ENCODE measurements at regions not wholly inside any gene's neighbourhood (a gene's known extent, or its start where the extent isn't known, plus 50 kb on each side); places are given as distances from the start of the nearest gene placed in this dataset.

DNA sequence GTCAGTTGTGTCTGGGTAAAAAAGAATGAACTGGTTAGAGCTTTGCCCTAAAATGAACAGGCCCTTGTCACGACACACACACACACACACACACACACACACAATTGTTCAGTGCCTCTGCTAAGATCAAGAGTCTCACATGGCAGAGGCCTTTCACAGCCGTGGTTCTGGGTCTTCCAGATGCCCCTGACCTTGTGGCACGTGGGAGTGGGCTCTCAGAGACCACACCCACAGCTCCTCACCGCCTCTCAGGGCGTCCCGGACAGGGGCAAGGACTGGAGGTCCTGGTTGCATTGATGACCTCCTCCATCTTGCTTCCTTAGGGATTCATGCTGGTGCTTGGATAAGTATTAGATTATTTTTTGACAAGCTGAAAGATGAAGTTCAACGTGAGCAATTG is 101.0 kb downstream of the HSPH1 start:
- TF ChIP-seq, protein P1, sequence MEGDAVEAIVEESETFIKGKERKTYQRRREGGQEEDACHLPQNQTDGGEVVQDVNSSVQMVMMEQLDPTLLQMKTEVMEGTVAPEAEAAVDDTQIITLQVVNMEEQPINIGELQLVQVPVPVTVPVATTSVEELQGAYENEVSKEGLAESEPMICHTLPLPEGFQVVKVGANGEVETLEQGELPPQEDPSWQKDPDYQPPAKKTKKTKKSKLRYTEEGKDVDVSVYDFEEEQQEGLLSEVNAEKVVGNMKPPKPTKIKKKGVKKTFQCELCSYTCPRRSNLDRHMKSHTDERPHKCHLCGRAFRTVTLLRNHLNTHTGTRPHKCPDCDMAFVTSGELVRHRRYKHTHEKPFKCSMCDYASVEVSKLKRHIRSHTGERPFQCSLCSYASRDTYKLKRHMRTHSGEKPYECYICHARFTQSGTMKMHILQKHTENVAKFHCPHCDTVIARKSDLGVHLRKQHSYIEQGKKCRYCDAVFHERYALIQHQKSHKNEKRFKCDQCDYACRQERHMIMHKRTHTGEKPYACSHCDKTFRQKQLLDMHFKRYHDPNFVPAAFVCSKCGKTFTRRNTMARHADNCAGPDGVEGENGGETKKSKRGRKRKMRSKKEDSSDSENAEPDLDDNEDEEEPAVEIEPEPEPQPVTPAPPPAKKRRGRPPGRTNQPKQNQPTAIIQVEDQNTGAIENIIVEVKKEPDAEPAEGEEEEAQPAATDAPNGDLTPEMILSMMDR (IDR thresholded peaks at IDR 0.05): no peak
- Histone ChIP-seq H3K4me1 (ENCODE audit: insufficient read depth, low read length) (peaks cover 3% of the 10 kb centered on the region), H3K4me3 (ENCODE audit: low read length) (no peak overlapping the region), H3K9me3 (ENCODE audit: control insufficient read depth in 1 of 2, insufficient read depth in 1 of 2, low read length in 2 of 2) (no peaks in the 10 kb centered on the region), H3K36me3 (ENCODE audit: insufficient read depth, low read length) (no peaks in the 10 kb centered on the region), H3K27me3 (ENCODE audit: control insufficient read depth in 1 of 2, insufficient read depth in 2 of 2, low read length in 2 of 2) (no peaks in the 10 kb centered on the region), H3K27ac (ENCODE audit: low read depth in 1 of 2, low read length in 2 of 2) (no peak overlapping the region)
- Mint-ChIP-seq H3K27ac (no peak overlapping the region), H3K4me3 (no peak overlapping the region), H3K9me3 (no peaks in the 10 kb centered on the region), H3K27me3 (peaks cover 6% of the 10 kb centered on the region), H3K4me1 (ENCODE audit: low read depth) (no peaks in the 10 kb centered on the region), H3K36me3 (ENCODE audit: low read depth) (no peaks in the 10 kb centered on the region)
- ChIA-PET CTCF (no interaction called here), POLR2A (no interaction called here)
- intact Hi-C loops (cut with DNase I, micrococcal nuclease): no loop called here
- ATAC-seq (ENCODE audit: poor library complexity) (no peak), DNase-seq (no peak)

DNA sequence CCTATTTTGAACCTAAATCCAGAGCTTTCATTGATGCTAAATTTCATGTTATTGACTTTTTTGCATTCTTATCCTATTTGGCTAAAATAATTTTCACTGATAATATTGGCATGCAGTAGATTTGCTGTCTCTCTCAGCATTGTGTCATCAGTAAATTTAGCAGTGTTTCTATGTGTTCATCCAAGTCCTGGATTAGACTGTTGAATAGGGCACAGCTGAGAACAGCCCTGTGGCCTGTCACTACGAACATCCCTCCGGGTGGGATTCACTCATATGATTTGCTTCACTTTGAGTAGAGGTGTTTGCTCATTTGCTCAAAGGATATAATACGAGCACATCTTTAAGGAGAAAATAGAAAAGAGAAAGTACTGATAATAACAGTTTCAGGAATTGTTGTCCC is 101.5 kb downstream of the HSPH1 start:
- intact Hi-C loops (cut with DNase I, micrococcal nuclease): no loop called here
- Mint-ChIP-seq H3K36me3 (ENCODE audit: low read depth) (no peaks in the 10 kb centered on the region), H3K27me3 (peaks cover 6% of the 10 kb centered on the region), H3K9me3 (no peaks in the 10 kb centered on the region), H3K27ac (no peak overlapping the region), H3K4me3 (no peak overlapping the region), H3K4me1 (ENCODE audit: low read depth) (no peaks in the 10 kb centered on the region)
- no peak for DNase-seq
- H3K36me3 ChIP-seq (ENCODE audit: insufficient read depth, low read length): no peaks in the 10 kb centered on the region
- ChIA-PET CTCF (no interaction called here), POLR2A (no interaction called here)
- no peaks in the 10 kb centered on the region for H3K27me3 ChIP-seq (ENCODE audit: control insufficient read depth in 1 of 2, insufficient read depth in 2 of 2, low read length in 2 of 2)
- no peak overlapping the region for H3K27ac ChIP-seq (ENCODE audit: low read depth in 1 of 2, low read length in 2 of 2)
- ATAC-seq (ENCODE audit: poor library complexity): no peak
- no peak overlapping the region for H3K4me3 ChIP-seq (ENCODE audit: low read length)
- peaks cover 3% of the 10 kb centered on the region for H3K4me1 ChIP-seq (ENCODE audit: insufficient read depth, low read length)
- no peaks in the 10 kb centered on the region for H3K9me3 ChIP-seq (ENCODE audit: control insufficient read depth in 1 of 2, insufficient read depth in 1 of 2, low read length in 2 of 2)
- TF ChIP-seq, protein P1 (IDR thresholded peaks at IDR 0.05): no peak

DNA sequence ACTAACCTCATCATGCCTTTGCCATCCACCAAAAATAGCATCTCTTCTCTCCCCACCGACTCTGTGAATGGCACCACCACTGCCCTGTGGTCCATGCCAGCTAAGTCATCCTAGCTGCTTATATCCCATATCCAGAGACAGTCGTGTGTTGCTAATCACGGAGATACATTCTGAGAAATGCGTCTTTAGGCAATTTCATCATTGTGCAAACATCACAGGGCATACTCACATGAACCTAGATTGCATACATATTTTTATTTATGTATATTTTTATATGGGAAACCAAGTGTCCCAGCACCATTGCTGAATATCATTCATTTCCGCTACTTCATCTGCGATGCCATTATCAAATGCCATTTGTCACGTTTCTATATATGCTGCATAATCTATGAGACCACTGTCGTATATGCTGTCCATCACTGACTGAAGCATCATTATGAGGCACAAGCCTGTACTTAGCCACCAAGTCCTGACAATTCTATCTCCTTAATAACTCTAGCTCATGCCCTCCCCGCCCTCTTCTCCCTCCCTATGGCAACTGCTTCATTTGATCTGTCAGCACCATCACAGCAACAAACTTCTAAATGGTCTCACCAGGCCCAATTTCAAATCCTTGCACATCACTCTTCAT is 104.2 kb downstream of the HSPH1 start:
- Mint-ChIP-seq H3K9me3 (no peaks in the 10 kb centered on the region), H3K27ac (no peak overlapping the region), H3K4me3 (no peak overlapping the region), H3K4me1 (ENCODE audit: low read depth) (no peaks in the 10 kb centered on the region), H3K27me3 (peaks cover 6% of the 10 kb centered on the region), H3K36me3 (ENCODE audit: low read depth) (no peaks in the 10 kb centered on the region)
- intact Hi-C loops (cut with DNase I, micrococcal nuclease): loop anchor here in 1 of 2 experiments (2.0 kb wide), 1 partner anchor 23 kb away; no protein-coding TSS in a partner anchor
- Histone ChIP-seq H3K9me3 (ENCODE audit: control insufficient read depth in 1 of 2, insufficient read depth in 1 of 2, low read length in 2 of 2) (no peaks in the 10 kb centered on the region), H3K4me3 (ENCODE audit: low read length) (no peak overlapping the region), H3K27me3 (ENCODE audit: control insufficient read depth in 1 of 2, insufficient read depth in 2 of 2, low read length in 2 of 2) (no peaks in the 10 kb centered on the region), H3K27ac (ENCODE audit: low read depth in 1 of 2, low read length in 2 of 2) (no peak overlapping the region), H3K4me1 (ENCODE audit: insufficient read depth, low read length) (peaks cover 3% of the 10 kb centered on the region), H3K36me3 (ENCODE audit: insufficient read depth, low read length) (no peaks in the 10 kb centered on the region)
- TF ChIP-seq, protein P1 (IDR thresholded peaks at IDR 0.05): no peak
- ChIA-PET CTCF (no interaction called here), POLR2A (no interaction called here)
- ATAC-seq (ENCODE audit: poor library complexity) (no peak), DNase-seq (no peak)

Data from CD4-positive, alpha-beta T cell (primary cell).